GM21528 (cell line): ENCODE measurements at regions not wholly inside any gene's neighbourhood (a gene's known extent, or its start where the extent isn't known, plus 50 kb on each side); places are given as distances from the start of the nearest gene placed in this dataset.

Experiments used
- ATAC-seq: cut with Tn5 transposase; IDR thresholded peaks from one replicate; pipeline ENCODE4 v1.9.1; 2021; ENCODE audit warnings: mild to moderate bottlenecking, moderate library complexity; ENCODE audit not compliant: unreplicated experiment, low FRiP score

DNA sequence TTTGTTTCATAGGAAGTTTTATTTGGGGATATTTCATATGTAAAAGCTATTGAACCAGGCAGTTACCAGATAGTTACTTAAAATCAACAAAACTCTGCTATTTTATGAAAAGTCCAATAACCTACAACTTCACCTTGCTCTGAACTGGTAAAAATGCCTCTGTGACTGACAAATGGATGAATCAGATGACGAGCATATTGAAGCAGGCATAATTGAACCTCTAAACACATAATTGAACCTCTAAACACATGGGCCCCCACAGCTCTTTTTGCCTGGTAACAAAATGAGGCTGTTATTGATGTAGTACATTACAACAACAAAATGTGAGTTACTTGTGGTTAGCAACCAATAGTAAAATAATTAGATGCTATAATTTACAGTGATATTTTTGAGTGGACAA, 99.7 kb downstream of the MBL2 start:
- no peak for ATAC-seq

DNA sequence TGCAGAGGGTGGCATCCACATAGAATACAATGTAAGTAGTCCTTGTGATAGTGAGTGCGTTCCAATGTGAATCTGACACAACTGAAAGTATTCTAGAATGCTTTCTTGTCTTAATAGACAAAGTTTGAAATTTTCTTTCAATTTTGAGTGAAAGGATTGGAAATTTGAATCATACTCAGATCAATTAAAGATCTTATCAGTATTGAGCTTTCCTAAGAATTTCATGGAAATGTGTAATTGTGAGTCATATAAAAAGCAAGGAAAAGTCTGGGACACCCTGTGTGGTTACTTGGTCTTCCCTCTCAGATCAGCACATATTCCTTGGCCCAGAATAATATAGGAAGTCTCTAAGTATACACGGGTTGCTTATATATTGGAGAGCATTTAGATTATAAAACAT, 99.1 kb downstream of the MBL2 start:
- ATAC-seq: no peak

DNA sequence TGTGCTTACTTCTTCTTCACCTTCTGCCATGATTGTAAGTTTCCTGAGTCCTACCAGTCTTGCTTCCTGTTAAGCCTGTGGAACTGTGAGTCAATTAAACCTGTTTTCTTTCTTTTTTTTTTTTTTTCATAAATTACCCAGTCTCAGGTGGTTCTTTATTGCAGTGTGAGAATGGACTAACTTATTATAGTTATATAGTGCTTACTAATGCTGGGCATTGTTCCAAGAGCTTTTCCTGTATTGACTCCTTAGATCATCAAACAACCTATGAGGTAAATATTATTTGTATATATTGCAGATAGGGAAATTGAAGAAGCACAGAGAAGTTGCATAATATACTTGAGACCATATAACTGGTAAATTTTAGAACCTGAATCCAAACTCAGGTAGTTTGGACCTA, 98.1 kb downstream of the MBL2 start:
- ATAC-seq: no peak

DNA sequence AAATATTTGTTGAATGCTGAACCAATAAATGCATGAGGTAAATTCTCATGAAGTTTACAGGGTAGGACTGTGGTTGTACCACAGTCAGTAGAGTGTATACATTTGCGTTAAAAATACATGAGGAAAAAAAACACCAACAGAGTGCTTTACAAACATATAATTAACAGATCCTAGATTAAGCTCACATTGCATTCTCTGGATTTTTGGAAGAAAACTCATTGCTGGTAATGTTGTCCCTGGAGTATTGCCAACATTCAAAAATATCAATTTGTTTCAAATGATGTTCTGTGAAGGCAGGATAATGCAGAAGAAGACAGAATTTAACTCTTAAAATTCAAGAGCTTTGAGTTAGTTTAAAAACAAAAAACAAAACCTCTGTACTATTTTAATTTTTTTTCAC, 95.5 kb downstream of the MBL2 start:
- no peak for ATAC-seq

DNA sequence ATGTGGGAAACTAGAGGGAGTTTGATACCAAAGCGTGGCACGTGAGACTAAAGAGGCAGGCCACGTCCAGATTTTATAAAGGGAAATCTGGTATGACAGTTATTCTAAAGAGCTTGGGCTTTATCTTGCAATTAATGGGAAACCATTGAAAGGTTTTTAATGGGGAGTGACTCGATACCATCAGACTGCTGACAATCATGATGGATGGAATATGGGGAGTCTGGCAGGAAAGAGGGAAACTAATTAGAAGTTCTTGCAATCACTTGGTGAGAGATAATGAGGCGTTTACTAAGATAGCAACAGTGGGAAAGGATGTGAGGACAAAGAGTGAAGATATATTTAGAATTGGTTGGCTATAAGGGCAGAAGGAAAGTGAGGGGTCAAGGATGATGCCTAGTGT, 94.0 kb downstream of the MBL2 start:
- no peak for ATAC-seq

DNA sequence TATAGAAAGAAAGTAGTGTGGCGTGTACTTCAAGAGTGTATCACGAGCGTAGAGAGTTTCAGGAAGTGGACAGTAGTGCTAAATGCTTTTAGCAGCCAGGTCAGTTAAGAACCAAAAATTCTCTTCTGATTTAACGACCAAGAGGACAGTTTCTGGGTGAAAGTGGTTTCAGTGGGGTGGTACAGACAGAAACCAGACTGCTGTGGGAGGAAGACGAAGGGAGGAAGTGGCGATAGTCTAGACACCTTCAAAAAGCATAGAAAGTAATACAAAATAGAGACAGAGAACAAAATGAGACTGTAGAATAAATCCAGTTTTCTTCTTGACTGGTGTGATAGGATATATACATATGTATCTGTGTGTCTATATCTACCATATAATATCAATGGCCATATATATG, 93.5 kb downstream of the MBL2 start:
- no peak for ATAC-seq

DNA sequence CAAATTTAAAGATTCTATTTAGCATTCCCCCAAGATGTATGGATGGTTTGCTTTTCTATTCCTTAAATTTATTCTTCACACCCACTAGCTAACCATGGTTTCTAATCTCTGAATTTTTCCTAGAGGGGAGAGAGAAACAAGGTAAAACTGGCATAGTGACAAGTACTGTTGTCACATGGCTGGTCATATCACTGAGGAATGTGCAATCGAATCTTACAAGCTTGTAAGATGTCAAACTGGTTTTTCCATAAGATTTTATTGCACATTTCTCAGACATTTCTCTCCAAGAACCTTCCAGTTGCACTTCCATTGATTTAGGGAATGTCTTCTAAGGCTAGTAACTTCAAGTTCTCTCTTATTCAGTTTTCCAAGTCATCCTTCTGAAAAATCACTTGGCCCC, 89.8 kb downstream of the MBL2 start:
- ATAC-seq: no peak

DNA sequence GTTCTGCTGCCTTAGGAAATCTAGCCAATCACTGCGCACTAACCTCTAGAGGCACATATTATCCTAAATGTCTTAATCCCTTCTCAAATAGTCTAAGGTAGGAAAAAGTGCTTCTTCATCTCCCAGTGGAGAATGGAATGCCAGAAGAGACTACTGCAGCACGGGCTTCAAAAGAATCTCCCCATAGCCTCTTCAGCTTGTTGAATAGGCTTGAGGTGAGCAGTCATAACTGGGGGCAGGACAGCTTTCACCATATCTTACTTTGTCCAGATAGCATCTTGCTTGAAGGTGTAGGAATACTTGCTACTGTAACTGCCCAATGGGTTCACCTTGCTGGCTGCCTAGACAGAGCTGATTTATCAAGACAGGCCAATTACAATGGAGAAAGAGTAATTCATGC, 88.8 kb downstream of the MBL2 start:
- ATAC-seq: no peak

DNA sequence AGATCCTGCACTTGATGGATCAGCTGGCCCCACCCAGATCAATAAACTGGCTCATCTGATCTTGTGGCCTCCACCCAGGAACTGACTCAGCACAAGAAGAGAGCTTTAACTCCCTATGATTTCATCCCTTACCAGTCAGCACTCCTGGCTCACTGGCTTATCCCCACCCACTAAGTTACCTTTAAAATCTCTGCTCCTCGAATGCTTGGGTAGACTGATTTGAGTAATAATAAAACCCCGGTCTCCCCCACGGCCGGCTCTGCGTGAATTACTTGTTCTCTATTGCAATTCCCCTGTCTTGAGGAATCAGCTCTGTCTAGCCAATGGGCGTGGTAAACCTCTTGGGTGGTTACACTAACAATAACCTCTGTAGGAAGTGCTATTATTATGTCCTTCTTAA, 83.7 kb downstream of the MBL2 start:
- no peak for ATAC-seq

DNA sequence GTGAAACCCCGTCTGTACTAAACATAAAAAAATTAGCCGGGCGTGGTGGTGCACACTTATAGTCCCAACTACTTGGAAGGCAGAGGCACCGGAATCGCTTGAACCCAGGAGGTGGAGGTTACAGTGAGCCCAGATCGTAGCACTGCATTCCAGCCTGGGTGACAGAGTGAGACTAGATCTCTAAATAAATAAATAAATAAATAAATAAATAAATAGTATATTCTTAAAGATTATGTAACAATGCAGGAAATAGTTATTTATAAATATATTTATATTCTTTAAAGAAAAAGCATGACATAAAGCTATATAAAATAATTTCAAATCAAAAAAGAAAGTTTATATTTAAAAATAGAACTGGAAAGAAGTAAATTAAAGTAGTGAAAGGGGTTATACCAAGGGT, 76.4 kb downstream of the MBL2 start:
- no peak for ATAC-seq

DNA sequence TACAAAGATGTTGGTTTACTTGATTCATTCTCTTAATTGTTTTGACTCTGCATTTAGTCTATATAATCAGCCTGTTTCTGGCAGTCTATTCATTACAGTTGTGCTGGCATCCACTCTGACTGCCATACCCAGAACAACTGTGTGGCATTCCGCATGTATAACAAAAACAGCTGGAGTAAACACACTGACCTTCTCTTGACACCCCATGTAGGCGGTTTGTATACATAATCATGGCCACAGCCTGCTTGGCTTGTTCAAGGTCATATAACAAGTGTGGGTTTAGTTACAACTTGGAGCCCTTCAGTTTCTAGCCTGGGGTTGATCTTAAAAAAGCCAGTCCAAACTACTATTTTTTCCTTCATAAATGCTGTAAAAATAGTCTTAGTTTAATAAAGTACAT, 70.9 kb downstream of the MBL2 start:
- ATAC-seq: no peak

DNA sequence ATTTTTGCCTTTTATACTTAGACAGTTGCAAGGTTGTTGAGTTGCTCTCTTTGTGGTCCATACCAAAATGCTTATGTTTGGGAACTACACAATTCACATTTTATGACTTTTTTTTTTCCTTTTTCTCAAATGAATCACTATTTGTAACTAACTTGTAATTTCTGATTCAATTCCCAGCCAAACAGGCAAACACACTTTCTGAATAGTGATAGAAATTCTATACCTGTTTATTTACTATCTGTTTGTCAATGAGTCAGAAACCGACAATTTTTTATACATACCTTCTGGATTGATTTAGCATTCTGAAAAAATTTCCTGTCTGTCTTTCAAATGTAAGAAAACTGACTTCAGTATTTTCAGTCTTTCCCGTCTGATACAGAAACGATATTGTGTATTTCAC, 69.1 kb downstream of the MBL2 start:
- no peak for ATAC-seq

DNA sequence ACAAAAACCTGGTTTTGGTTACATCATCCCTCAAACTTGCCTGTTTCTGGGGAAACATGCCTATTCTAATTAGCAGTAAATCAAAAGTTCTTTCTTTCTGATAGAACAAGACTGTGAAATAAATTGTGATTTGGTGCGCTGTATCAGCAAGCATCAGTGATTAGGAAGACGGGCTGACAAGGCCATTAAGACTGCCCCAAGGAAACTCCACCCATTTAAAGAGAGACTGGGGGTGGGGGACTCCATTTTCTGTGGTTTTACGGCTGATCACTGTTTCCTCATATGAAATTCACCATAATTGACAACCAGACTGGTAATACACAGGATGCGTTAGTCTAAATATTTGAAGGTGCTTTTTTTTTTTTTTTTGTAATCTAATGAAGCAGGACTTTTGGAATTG, 68.7 kb downstream of the MBL2 start:
- no peak for ATAC-seq

DNA sequence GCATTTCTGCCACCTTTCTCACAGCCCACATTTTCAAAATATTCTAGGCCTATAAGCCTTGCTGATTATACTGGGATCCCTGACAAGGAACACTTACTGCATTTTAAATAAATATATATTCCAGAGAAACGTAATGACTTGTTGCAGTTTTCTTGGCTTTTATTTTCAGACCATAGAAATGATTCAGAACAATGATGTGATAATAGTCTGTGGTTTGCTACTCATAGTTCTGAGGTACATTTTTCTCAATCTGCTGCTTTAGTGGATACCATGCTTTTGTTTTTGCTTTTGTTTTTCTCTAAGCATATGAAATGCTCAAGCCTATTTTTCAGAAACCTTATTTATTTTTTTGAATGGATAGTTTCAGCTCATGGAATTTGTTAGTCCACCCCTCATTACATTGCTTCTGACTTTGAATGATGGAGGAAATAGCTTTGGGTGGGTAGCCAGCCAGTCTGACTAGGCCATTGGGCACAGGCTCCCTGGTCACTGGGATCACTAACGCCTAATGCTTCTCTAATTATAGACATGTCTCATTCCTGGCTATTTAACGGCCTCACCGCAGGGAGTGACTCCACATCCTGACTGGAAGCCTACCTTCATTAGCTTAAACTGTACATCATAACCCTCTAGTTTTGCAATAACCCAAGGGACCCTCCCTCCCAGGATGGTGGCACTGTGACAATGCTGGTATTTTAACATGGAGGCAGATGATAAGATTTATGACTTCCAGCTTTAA, 66.1 kb downstream of the MBL2 start:
- ATAC-seq: no peak
